ENCODE measurements at regions not wholly inside any gene's neighbourhood (a gene's known extent, or its start where the extent isn't known, plus 50 kb on each side); places are given as distances from the start of the nearest gene placed in this dataset.

GRCh38 chr11:131178596-131178995, 191.8 kb upstream of the NTM start:
- CTCF ChIA-PET: interaction anchor here (0.6 to 1.3 kb wide), 5 partner anchors 26 to 274 kb away, joined by 3 to 7 read pairs (median 4); no protein-coding TSS in a partner anchor
- no peak for TF ChIP-seq PRDM1 (tag by site-specific recombination; IDR thresholded peaks at IDR 0.05)
- no peak for TF ChIP-seq ZNF112 (tag by site-specific recombination; IDR thresholded peaks at IDR 0.05)
- no peak overlapping the region for H3K27ac ChIP-seq (ENCODE audit: extremely low read depth, low read depth, low read length)
- POLR2A ChIA-PET: no interaction called here
- no peaks in the 10 kb centered on the region for H3K4me1 ChIP-seq (ENCODE audit: control insufficient read depth, insufficient read depth, low read length)
- no peak overlapping the region for H3K4me3 ChIP-seq (ENCODE audit: low read depth, low read length)
- no peaks in the 10 kb centered on the region for H3K9me3 ChIP-seq (ENCODE audit: control insufficient read depth, insufficient read depth, low read depth, low read length)
- no peaks in the 10 kb centered on the region for H3K36me3 ChIP-seq (ENCODE audit: control insufficient read depth in 2 of 2, insufficient read depth in 1 of 2, low read length in 2 of 2)

- Histone ChIP-seq H3K4me3 (ENCODE audit: low read depth, low read length) (no peak overlapping the region), H3K27ac (ENCODE audit: extremely low read depth, low read depth, low read length) (no peak overlapping the region), H3K9me3 (ENCODE audit: control insufficient read depth, insufficient read depth, low read depth, low read length) (no peaks in the 10 kb centered on the region), H3K4me1 (ENCODE audit: control insufficient read depth, insufficient read depth, low read length) (no peaks in the 10 kb centered on the region), H3K36me3 (ENCODE audit: control insufficient read depth in 2 of 2, insufficient read depth in 1 of 2, low read length in 2 of 2) (no peaks in the 10 kb centered on the region)
- POLR2A ChIA-PET: no interaction called here
- CTCF ChIA-PET: no interaction called here
- TF ChIP-seq PRDM10 (tag by site-specific recombination; IDR thresholded peaks at IDR 0.05): no peak
- no peak for TF ChIP-seq ZNF26 (tag by site-specific recombination; IDR thresholded peaks at IDR 0.05)
- no peak for TF ChIP-seq HOXC10 (CRISPR knock-in tag; IDR thresholded peaks at IDR 0.05)
- TF ChIP-seq ZNF23 (tag by site-specific recombination; IDR thresholded peaks at IDR 0.05; ENCODE audit: borderline replicate concordance): no peak
- TF ChIP-seq ZNF664 (tag by site-specific recombination; IDR thresholded peaks at IDR 0.05): no peak
These were observed 190.6 kb upstream of the NTM start for GRCh38 chr11:131179836-131180235.

- Histone ChIP-seq H3K9me3 (ENCODE audit: control insufficient read depth, insufficient read depth, low read depth, low read length) (no peaks in the 10 kb centered on the region), H3K36me3 (ENCODE audit: control insufficient read depth in 2 of 2, insufficient read depth in 1 of 2, low read length in 2 of 2) (no peaks in the 10 kb centered on the region), H3K27ac (ENCODE audit: extremely low read depth, low read depth, low read length) (no peak overlapping the region), H3K4me3 (ENCODE audit: low read depth, low read length) (no peak overlapping the region), H3K4me1 (ENCODE audit: control insufficient read depth, insufficient read depth, low read length) (no peaks in the 10 kb centered on the region)
- no peak for TF ChIP-seq FEZF1 (tag by site-specific recombination; IDR thresholded peaks at IDR 0.05)
- no peak for TF ChIP-seq ZNF530 (tag by site-specific recombination; IDR thresholded peaks at IDR 0.05; ENCODE audit: low read depth)
- no peak for TF ChIP-seq ZNF768 (tag by site-specific recombination; IDR thresholded peaks at IDR 0.05)
- TF ChIP-seq ZNF157 (tag by site-specific recombination; IDR thresholded peaks at IDR 0.05): no peak
- TF ChIP-seq ZBTB6 (tag by site-specific recombination; IDR thresholded peaks at IDR 0.05): no peak
- no peak for TF ChIP-seq ZNF266 (tag by site-specific recombination; IDR thresholded peaks at IDR 0.05; ENCODE audit: low read depth)
- TF ChIP-seq SETDB1 (IDR thresholded peaks at IDR 0.05; ENCODE audit: insufficient read length, low read length): no peak
- no peak for TF ChIP-seq ZNF518A (tag by site-specific recombination; conservative IDR thresholded peaks at IDR 0.05; ENCODE audit: low read depth)
- TF ChIP-seq ZNF24 (tag by site-specific recombination; IDR thresholded peaks at IDR 0.05): no peak
- no peak for TF ChIP-seq ZNF16 (tag by site-specific recombination; IDR thresholded peaks at IDR 0.05; ENCODE audit: low read depth)
- POLR2A ChIA-PET: no interaction called here
- CTCF ChIA-PET: no interaction called here
These were observed 184.5 kb upstream of the NTM start for GRCh38 chr11:131185915-131186314.

Data from HEK293 (cell line).